GM21737 (cell line): ENCODE measurements at regions not wholly inside any gene's neighbourhood (a gene's known extent, or its start where the extent isn't known, plus 50 kb on each side); places are given as distances from the start of the nearest gene placed in this dataset.

ENCODE experiments used
- ATAC-seq: cut with Tn5 transposase; IDR thresholded peaks from one replicate; pipeline ENCODE4 v1.9.1; 2021; ENCODE audit warnings: mild to moderate bottlenecking, moderate library complexity; ENCODE audit not compliant: unreplicated experiment

DNA sequence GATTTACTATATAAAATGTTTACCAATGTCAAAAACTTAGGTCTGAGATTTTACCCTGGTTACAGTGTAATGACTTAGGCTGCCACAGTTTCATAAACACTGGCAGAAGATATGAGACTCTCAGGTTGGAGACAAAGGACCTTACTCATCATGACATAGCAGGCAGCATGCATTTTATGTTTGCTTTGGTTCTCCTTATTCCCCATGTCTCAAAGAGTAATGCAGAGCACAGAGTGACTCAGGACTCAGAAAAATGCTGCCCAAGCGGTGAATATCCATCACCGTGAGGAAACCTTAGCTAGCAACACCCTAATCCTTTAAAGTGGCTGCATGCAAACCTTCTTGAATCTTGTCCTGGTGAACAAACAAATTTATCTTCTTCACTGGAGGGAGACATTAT, 112.1 kb upstream of the EYS start:
- no peak for ATAC-seq

DNA sequence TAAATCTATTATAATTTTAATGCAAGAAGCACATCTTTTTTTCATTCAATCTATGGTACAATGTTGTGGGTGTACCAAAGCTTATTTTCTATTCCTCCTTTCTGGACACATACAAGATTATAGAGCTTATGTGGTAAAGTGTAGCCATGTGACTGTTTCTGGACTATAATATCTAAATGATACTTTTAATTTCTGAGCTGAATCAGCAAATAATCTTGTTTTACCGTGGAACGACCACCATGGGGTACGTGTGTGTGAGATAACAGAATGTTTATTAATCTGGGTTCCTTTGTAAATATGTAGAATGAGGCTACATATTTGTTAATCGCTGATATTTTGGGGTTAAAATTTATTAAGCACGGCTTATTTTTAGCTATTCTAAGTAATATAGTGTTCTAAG, 111.5 kb upstream of the EYS start:
- no peak for ATAC-seq

- no peak for ATAC-seq
Observed at GRCh38 chr6:65816991-65817390, 110.0 kb upstream of the EYS start.

- ATAC-seq, result no peak
Observed at GRCh38 chr6:65814071-65814470, 107.0 kb upstream of the EYS start.

GRCh38 chr6:65803186-65803585, 96.2 kb upstream of the EYS start:
- ATAC-seq, result no peak

DNA sequence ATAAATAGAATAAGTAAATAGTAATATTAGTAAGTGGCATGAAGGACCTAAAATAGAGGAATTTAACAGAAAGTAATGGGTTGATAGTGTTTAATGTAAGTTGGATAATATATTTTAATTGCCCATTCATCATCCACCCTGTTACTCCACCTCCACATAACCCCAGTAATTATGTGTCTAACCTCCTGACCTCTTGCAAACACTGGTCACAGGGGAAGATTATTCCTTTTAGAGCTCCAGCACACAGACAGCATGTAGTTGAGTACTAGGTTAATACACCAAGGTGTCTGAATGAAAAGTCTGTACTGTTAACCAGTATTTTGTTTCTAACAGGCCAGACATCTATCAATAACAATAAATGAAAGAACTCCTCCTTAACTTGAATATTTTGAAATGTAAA, 92.4 kb upstream of the EYS start:
- ATAC-seq, result no peak

DNA sequence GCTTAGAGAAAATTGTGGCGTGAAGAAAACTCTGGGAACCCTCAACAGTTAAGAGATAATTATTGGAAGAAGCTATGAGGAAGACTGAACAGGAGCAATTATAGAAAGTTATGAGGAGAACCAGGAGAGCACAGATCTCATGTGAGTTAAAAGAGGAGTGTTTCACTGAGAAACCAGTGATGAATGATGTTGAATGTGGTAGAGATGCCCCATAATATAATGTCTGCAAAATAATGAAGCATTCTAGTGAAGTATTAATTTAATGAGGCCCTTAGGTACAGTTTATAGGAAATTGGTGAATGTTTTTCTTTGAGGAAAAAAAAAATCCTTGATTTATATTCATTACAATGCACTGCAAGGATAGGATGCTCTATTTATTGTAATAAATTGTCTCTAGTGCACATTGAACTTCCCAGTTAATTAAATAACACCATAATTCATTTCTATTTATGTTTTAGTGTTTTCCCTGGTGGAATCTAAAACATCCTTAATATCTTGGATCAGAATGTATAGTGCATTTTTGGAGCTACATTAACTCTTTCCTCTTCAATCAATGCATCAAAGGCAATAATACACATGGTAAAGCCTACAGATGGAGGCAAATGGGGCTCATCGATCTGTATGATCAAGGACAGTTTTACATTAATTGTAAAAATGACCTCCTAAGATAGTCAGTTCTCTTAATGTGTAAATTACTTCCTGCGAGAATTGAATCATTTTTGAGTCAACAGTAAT, 91.4 kb upstream of the EYS start:
- ATAC-seq, result no peak

- ATAC-seq, result no peak
Observed at GRCh38 chr6:65790666-65791065, 83.6 kb upstream of the EYS start.

DNA sequence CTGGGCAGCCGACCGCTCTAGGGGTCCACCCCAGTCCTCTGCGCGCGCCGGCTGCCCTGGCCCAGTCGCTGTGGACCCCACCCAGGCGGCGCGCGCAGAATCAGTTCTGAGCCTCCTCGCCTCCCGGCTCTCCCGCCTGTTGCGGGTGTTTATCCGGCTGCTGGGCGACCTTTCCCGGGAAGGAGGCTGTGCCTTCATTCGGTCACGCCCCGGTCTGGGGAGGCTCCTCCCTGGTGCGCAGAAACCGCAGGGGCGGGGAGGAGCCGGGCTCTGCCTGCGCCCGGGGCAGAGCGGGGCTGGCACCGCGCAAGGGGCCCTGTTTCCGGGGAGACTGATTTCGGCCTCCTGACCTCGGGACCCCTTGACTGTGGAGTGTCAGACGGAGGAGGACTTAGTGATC, 80.8 kb upstream of the EYS start:
- ATAC-seq, result no peak

GRCh38 chr6:65786815-65787214, 79.8 kb upstream of the EYS start:
- ATAC-seq, result no peak

DNA sequence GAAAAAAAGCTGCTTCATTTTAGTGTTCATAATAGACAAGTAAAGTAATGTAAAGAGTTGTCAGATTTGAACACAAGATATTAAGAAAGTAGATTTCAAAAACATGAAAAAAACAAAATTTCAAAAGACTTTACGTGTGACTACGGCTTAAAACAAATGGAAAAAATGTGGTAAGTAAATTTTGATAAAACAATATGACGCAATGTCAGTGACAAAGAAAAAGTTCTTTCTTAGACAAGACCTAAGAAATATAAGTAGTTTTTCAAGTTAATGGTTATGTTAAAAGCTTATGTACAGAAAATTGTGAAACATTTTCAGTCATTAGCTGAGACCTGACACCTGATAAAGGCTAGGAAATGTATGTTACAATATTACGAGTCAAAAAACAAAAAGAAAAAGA, 73.7 kb upstream of the EYS start:
- ATAC-seq, result no peak

DNA sequence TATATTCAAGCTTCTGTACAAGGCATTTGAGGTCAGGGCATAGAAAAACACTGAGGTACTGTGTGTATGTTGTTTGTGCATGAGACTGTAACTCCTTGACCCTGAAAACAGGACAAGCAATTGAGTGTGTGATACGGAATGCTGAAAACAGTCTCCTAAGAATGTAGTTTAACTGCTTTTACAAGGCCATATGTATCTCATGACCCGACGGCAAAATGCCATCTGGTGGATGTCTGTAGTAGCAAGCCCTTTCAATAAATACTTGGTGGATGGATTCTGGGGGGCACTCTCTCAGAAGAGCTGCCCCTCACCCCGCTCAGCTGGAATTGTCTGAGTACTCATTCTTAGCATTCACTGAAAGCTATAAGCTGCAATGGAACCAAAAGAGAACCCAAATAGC, 69.3 kb upstream of the EYS start:
- no peak for ATAC-seq

DNA sequence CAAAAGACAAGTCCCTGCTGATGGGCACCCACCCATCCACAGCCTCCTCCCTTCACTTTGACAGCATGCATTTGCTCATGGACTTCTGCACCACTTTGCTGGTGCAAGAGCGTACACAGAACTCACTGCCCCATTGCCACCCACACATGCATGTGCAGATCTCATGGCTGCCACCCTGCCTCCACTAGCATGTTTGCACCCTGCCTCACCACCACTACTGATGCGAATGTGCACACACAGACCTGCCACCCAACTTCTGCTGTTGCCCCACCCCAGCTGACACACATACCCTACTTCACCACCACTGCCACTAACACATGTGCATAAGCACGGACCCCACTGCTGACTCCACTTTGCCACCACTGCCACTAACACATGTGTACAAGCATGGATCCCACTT, 64.9 kb upstream of the EYS start:
- ATAC-seq, result no peak

DNA sequence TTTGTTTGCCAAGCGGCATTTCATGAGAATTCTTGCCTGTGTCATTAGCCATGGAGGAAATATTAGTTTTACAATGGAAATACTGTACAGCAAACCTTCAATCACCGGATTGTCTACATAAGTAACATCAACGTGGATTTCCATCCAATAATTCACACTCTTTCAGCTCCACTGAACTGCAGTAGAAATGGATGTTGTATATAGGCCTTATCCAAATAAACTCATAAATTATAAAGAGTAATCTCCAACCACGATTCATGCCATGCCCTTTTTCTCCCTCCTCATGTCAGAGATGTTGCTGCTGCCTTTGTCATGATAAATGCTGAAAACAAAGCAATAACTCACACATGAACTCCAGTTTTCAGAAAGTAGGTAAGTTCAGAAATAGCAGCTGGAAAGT, 54.9 kb upstream of the EYS start:
- ATAC-seq, result no peak

GRCh38 chr6:65760285-65760684, 53.3 kb upstream of the EYS start:
- no peak for ATAC-seq
